ENCODE measurements at regions not wholly inside any gene's neighbourhood (a gene's known extent, or its start where the extent isn't known, plus 50 kb on each side); places are given as distances from the start of the nearest gene placed in this dataset.
"Not testable (repeated sequence)": the region's sequence is repeated elsewhere in the genome, so short reads cannot be mapped to it uniquely, and the experiment has no call there.

GRCh38 chr14:105636935-105637334 lies 110.6 kb downstream of the TMEM121 start:
- DNase-seq (ENCODE audit: low spot score), result no peak

GRCh38 chr14:105637345-105637744 lies 111.0 kb downstream of the TMEM121 start:
- DNase-seq (ENCODE audit: low spot score), result not testable (repeated sequence)

- not testable (repeated sequence) for DNase-seq (ENCODE audit: low spot score)
Measured at GRCh38 chr14:105639969-105640931, 113.9 kb downstream of the TMEM121 start.

- DNase-seq (ENCODE audit: low spot score), result no peak
Measured at GRCh38 chr14:105641075-105641937, 114.9 kb downstream of the TMEM121 start.

- DNase-seq (ENCODE audit: low spot score), result not testable (repeated sequence)
Measured at GRCh38 chr14:105641951-105642350, 115.6 kb downstream of the TMEM121 start.

- not testable (repeated sequence) for DNase-seq (ENCODE audit: low spot score)
Measured at GRCh38 chr14:105642486-105642885, 116.1 kb downstream of the TMEM121 start.

- not testable (repeated sequence) for DNase-seq (ENCODE audit: low spot score)
Measured at GRCh38 chr14:105643406-105644052, 117.1 kb downstream of the TMEM121 start.

GRCh38 chr14:105644053-105644435 lies 117.7 kb downstream of the TMEM121 start:
- not testable (repeated sequence) for DNase-seq (ENCODE audit: low spot score)

GRCh38 chr14:105644457-105644856 lies 118.1 kb downstream of the TMEM121 start:
- not testable (repeated sequence) for DNase-seq (ENCODE audit: low spot score)

GRCh38 chr14:105644891-105645290 lies 118.5 kb downstream of the TMEM121 start:
- not testable (repeated sequence) for DNase-seq (ENCODE audit: low spot score)

- not testable (repeated sequence) for DNase-seq (ENCODE audit: low spot score)
Measured at GRCh38 chr14:105645389-105645788, 119.0 kb downstream of the TMEM121 start.

GRCh38 chr14:105646175-105646574 lies 119.8 kb downstream of the TMEM121 start:
- DNase-seq (ENCODE audit: low spot score), result no peak

GRCh38 chr14:105646711-105647281 lies 120.4 kb downstream of the TMEM121 start:
- not testable (repeated sequence) for DNase-seq (ENCODE audit: low spot score)

GRCh38 chr14:105647426-105647783 lies 121.0 kb downstream of the TMEM121 start:
- not testable (repeated sequence) for DNase-seq (ENCODE audit: low spot score)

GRCh38 chr14:105647784-105648608 lies 121.6 kb downstream of the TMEM121 start:
- no peak for DNase-seq (ENCODE audit: low spot score)

GRCh38 chr14:105648609-105649535 lies 122.5 kb downstream of the TMEM121 start:
- not testable (repeated sequence) for DNase-seq (ENCODE audit: low spot score)

GRCh38 chr14:105652317-105652716 lies 125.9 kb downstream of the TMEM121 start:
- not testable (repeated sequence) for DNase-seq (ENCODE audit: low spot score)

- not testable (repeated sequence) for DNase-seq (ENCODE audit: low spot score)
Measured at GRCh38 chr14:105653921-105654320, 127.5 kb downstream of the TMEM121 start.

- DNase-seq (ENCODE audit: low spot score), result not testable (repeated sequence)
Measured at GRCh38 chr14:105659255-105659654, 132.9 kb downstream of the TMEM121 start.
